HL-60 (cell line): ENCODE measurements at regions not wholly inside any gene's neighbourhood (a gene's known extent, or its start where the extent isn't known, plus 50 kb on each side); places are given as distances from the start of the nearest gene placed in this dataset.

Experiments used
- DNase-seq, 2 experiments: peaks; one replicate each; pipeline ENCODE4 v3.0.0-alpha.2; 2010 to 2020; ENCODE audit warnings: low read depth in 1 of 2, low spot score in 1 of 2
- H3K27ac ChIP-seq: fragments of 250-450 bp; sonication (Bioruptor Pico); replicated peaks from 2 replicates; pipeline ENCODE4 v1.5.1; 2020; ENCODE audit warnings: mild to moderate bottlenecking, moderate library complexity
- H3K27me3 ChIP-seq: fragments of 250-450 bp; sonication (Bioruptor Pico); 2 replicates; pipeline ENCODE4 v1.5.1; 2021; ENCODE audit warnings: mild to moderate bottlenecking, moderate library complexity; ENCODE audit not compliant: insufficient read depth, poor library complexity, severe bottlenecking
- H3K4me3 ChIP-seq: replicated peaks from 2 replicates; pipeline ENCODE4 v1.5.1; 2011; ENCODE audit warnings: mild to moderate bottlenecking, control low read depth, low read length; ENCODE audit not compliant: insufficient read depth
- CTCF ChIP-seq: IDR thresholded peaks from one replicate; pipeline ENCODE4 v1.5.1; 2011; ENCODE audit warnings: low read length, control low read depth, inconsistent platforms; ENCODE audit not compliant: insufficient read depth
- GABPA ChIP-seq: IDR thresholded peaks from 2 replicates; pipeline ENCODE4 v1.6.1; 2012; ENCODE audit warnings: low read depth
- POLR2AphosphoS5 ChIP-seq: IDR thresholded peaks from 2 replicates; pipeline ENCODE4 v1.6.1; 2012; ENCODE audit warnings: low read depth
- REST ChIP-seq: IDR thresholded peaks from 2 replicates; pipeline ENCODE4 v1.6.1; 2012; ENCODE audit warnings: low read depth; ENCODE audit not compliant: insufficient replicate concordance
- SPI1 ChIP-seq: IDR thresholded peaks from 2 replicates; pipeline ENCODE4 v1.6.1; 2012; ENCODE audit warnings: low read depth, mild to moderate bottlenecking, borderline replicate concordance

DNA sequence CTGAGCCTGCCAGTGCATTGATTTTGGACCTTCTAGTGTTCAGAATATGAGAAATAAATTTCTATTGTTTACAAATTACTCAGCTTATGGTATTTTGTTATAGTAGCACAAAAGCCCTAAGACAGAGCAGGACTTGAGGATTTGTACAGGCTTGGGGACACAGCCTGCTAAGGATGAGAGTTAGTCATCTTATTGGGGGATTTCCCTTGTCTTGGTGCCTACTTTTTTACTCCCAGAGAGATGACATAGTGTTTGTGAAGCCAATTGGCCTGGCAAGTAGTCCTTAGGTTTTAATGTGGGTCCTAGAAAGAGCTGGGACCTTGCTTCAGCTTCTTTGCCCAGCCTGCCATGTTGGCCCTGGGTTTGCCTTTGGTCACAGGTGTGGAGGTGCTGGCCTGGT lies 364.0 kb downstream of the REEP3 start:
- DNase-seq, result no peak
- TF ChIP-seq GABPA (no peak), CTCF (no peak), REST (no peak), POLR2AphosphoS5 (no peak), SPI1 (no peak)
- Histone ChIP-seq H3K4me3 (no peak overlapping the region), H3K27ac (no peak overlapping the region), H3K27me3 (no peaks in the 10 kb centered on the region)

DNA sequence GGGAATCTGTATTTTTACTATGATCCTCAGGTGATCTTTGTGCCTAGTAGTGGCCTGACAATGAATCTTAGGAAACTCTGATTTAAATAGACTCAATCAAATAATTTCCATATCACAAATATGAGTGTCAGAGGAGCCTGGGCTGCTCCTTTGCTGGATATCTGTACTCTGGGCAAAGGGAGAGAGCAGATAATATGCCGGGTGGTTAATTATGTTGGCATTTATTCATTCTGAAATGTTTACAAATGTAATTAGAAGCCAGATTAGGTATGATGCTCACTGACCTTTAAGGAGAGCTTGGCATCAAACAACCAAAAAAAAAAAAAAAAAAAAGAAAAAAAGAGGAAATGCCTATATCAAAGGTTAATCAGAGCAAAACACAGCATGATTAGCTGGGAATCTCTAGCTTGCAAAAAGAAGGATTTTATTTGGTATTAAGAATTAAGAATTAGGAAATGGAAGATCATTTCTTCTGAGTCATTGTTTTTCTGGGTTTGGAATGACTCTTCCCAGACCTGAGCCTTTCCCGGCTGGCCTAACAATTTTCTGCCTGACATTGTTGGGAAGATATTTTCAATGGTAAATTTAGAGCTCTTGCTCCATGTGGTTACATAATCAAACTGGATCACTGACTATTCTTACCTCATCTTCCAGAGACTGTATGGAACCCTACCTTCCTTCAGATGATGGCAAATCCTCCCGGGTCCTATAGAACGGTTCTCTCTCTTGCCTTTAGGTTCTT lies 365.3 kb downstream of the REEP3 start:
- DNase-seq, result no peak
- TF ChIP-seq POLR2AphosphoS5, result no peak
- TF ChIP-seq SPI1, result peak; percentile 40; the same call in 1 of the 2 replicates
- H3K27me3 ChIP-seq, result no peaks in the 10 kb centered on the region
- H3K4me3 ChIP-seq, result no peak overlapping the region
- no peak overlapping the region for H3K27ac ChIP-seq

DNA sequence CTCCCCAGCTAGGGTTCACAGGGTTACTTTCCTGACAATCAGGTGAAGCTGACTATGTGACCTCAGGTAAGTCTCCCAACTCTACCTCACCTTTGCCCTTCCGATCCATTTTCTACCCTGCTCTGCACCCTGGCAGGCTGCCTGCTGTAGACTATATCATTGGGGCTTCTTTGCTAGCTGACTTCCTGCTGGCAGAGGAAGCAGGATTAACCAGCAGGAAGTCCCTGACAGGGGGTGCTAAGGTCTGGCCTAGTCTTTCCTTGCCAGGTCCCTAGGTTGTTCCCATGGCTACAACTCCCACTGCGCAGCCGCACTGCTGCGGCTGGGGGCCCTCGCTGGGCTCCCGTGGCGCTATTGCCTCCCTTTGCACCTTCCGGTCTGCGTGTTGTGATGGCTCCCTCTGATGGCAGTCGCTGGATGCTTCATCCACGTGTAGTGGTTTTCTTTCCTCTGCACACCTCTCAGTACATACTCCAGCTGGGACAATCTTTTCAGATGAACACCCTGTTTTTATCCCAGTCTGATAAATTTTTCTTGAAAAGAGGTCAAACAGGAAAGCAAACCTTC lies 365.9 kb downstream of the REEP3 start:
- no peak for DNase-seq
- Histone ChIP-seq H3K4me3 (no peak overlapping the region), H3K27me3 (no peaks in the 10 kb centered on the region), H3K27ac (no peak overlapping the region)
- no peak for TF ChIP-seq SPI1
- TF ChIP-seq POLR2AphosphoS5, result no peak
- TF ChIP-seq CTCF, result no peak
- no peak for TF ChIP-seq REST
- no peak for TF ChIP-seq GABPA

DNA sequence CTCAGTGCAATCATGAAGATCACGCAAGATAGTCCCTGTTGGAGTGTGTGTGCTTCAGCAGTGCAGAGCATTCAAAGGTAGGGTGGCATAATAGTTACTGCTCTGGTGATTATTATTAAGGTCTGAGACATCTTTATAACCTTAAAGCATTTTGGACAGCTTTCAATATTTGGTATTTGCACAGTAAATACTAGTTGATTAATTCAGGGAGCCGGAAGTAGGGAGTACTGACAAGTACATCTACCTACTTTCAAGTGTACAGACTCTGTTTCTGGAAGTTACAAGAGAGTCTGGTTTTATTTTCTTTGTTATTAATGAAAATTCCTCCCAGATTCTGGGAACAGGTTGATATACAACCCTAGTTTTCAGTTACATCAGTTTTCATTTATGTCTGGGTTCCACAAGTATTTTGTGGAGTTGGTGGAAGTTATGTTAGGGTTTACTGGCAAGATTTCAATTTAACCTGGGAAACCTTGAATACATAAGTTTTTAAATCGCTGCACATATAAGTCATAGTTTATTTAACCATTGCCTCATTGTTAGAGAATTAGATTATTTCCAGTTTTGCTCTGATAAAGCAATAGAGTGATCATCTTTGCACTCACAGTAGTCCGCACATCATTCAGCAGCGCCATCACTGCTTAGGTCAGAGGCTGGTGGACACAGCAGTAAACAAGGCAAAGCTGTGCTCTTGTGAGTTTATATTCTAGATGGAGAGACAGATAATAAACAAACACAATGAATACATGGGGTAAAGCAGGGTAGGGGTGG lies 366.6 kb downstream of the REEP3 start:
- no peaks in the 10 kb centered on the region for H3K27me3 ChIP-seq
- no peak overlapping the region for H3K4me3 ChIP-seq
- TF ChIP-seq POLR2AphosphoS5 (no peak), REST (no peak), SPI1 (no peak), GABPA (no peak)
- DNase-seq, result no peak
- H3K27ac ChIP-seq, result no peak overlapping the region
